ENCODE measurements at regions not wholly inside any gene's neighbourhood (a gene's known extent, or its start where the extent isn't known, plus 50 kb on each side); places are given as distances from the start of the nearest gene placed in this dataset.

DNA sequence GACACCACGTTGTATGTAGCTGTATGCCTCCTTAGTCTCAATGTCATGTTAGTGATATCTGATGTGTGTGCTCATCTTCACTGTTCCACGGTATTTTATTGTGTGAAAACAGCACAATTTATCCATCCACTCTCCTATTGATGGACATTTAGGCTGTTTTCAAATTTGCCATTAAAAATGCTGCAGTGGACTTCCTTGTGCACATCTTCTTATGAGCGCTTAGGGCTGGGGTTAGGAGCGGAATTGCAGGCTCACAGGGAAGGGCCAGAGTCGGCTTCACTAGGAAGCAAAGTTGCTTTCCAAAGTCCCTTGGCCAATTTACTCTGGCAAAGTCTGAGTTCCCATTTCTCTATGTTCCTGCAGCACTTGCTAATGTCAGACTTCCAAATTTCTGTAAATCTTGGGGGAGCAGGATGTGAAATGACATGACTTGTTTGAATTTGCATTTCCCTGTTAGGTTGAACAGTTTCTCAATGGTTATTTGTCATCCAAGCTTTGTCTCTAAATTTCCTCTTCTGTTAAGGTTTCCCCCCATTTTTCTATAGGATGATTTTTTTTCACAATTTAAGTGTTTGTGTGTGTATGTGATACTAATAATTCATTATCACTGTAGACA, 75.4 kb downstream of the MYEOV start:
- TF ChIP-seq, protein P1, sequence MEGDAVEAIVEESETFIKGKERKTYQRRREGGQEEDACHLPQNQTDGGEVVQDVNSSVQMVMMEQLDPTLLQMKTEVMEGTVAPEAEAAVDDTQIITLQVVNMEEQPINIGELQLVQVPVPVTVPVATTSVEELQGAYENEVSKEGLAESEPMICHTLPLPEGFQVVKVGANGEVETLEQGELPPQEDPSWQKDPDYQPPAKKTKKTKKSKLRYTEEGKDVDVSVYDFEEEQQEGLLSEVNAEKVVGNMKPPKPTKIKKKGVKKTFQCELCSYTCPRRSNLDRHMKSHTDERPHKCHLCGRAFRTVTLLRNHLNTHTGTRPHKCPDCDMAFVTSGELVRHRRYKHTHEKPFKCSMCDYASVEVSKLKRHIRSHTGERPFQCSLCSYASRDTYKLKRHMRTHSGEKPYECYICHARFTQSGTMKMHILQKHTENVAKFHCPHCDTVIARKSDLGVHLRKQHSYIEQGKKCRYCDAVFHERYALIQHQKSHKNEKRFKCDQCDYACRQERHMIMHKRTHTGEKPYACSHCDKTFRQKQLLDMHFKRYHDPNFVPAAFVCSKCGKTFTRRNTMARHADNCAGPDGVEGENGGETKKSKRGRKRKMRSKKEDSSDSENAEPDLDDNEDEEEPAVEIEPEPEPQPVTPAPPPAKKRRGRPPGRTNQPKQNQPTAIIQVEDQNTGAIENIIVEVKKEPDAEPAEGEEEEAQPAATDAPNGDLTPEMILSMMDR (IDR thresholded peaks at IDR 0.05; ENCODE audit: insufficient read depth, low read depth, low read length), result no peak
- TF ChIP-seq EZH2 (IDR thresholded peaks at IDR 0.05; ENCODE audit: insufficient read depth, low read length), result no peak

Data from astrocyte (in vitro differentiated cells and primary cell).